ENCODE measurements at regions not wholly inside any gene's neighbourhood (a gene's known extent, or its start where the extent isn't known, plus 50 kb on each side); places are given as distances from the start of the nearest gene placed in this dataset.

- DNase-seq (ENCODE audit: low read depth in 1 of 2, low spot score in 1 of 2) (no peak), ATAC-seq (no peak), FAIRE-seq (no peak)
- TF ChIP-seq POLR2A (IDR thresholded peaks at IDR 0.05; ENCODE audit: low read length) = no peak
- no peak for TF ChIP-seq TP53 (CRISPR knock-in tag; IDR thresholded peaks at IDR 0.05)
- TF ChIP-seq MAZ (IDR thresholded peaks at IDR 0.05; ENCODE audit: borderline replicate concordance, low read depth, low read length) = no peak
- no peak for TF ChIP-seq RCOR1 (IDR thresholded peaks at IDR 0.05; ENCODE audit: low read depth, low read length)
- no peak for TF ChIP-seq MAFK (IDR thresholded peaks at IDR 0.05; ENCODE audit: partially characterized antibody)
- no peak for TF ChIP-seq CTCF (IDR thresholded peaks at IDR 0.05)
- no peak for TF ChIP-seq FOSL2 (IDR thresholded peaks at IDR 0.05)
- TF ChIP-seq FOSL2 (CRISPR knock-in tag; IDR thresholded peaks at IDR 0.05) = no peak
- TF ChIP-seq SMC3 (IDR thresholded peaks at IDR 0.05) = no peak
- no peak for TF ChIP-seq HMGXB4 (CRISPR knock-in tag; IDR thresholded peaks at IDR 0.05; ENCODE audit: borderline replicate concordance)
- no peak for TF ChIP-seq FOSB (CRISPR knock-in tag; IDR thresholded peaks at IDR 0.05)
- TF ChIP-seq ZNF302 (CRISPR knock-in tag; IDR thresholded peaks at IDR 0.05) = no peak
- TF ChIP-seq NFE2L2 (conservative IDR thresholded peaks at IDR 0.05; ENCODE audit: low read length) = no peak
- TF ChIP-seq ELK1 (IDR thresholded peaks at IDR 0.05; ENCODE audit: low read depth, low read length) = no peak
- no peak for TF ChIP-seq ZC3H11A (IDR thresholded peaks at IDR 0.05)
- TF ChIP-seq HOXB5 (CRISPR knock-in tag; IDR thresholded peaks at IDR 0.05) = no peak
- no peak for TF ChIP-seq ESRRA (IDR thresholded peaks at IDR 0.05; ENCODE audit: borderline replicate concordance, low read length)
- no peak for TF ChIP-seq NPAS2 (CRISPR knock-in tag; IDR thresholded peaks at IDR 0.05; ENCODE audit: borderline replicate concordance)
- no peak for TF ChIP-seq ATOH8 (CRISPR knock-in tag; IDR thresholded peaks at IDR 0.05; ENCODE audit: low read depth)
- no peak overlapping the region for H3K4me2 ChIP-seq
- 0 out of 3 replicates have a peak, but pooled peaks cover 8% of the 10 kb centered on the region for H3K9me3 ChIP-seq
- H3K27ac ChIP-seq = no peak overlapping the region
- 57% methylated on average over 2 of the region's 2 CpGs for WGBS (ENCODE audit: missing lambda C conversion rate)
- H3K4me1 ChIP-seq = no peaks in the 10 kb centered on the region
- H3K4me3 ChIP-seq = no peak overlapping the region
- ChIA-PET CTCF (no interaction called here), POLR2A (no interaction called here)
Measured at GRCh38 chr12:14243941-14244340, 121.5 kb upstream of the ATF7IP start.

GRCh38 chr12:14244876-14245669 is 120.4 kb upstream of the ATF7IP start:
- DNase-seq (ENCODE audit: low read depth in 1 of 2, low spot score in 1 of 2) (no peak), FAIRE-seq (peak; percentile 28), ATAC-seq (no peak)
- ChIA-PET CTCF (interaction anchor here (0.9 kb wide), 1 partner anchor 10 kb away, joined by 3 read pairs; no protein-coding TSS in a partner anchor), POLR2A (no interaction called here)
- Histone ChIP-seq H3K4me2 (no peak overlapping the region), H3K9me3 (0 out of 3 replicates have a peak, but pooled peaks cover 8% of the 10 kb centered on the region), H3K4me1 (no peaks in the 10 kb centered on the region), H3K27ac (no peak overlapping the region), H3K4me3 (no peak overlapping the region)
- 29% methylated on average over 3 of the region's 3 CpGs for WGBS (ENCODE audit: missing lambda C conversion rate)
- TF ChIP-seq CBX2 (IDR thresholded peaks at IDR 0.05; ENCODE audit: borderline replicate concordance, low read depth) (no peak), ATOH8 (CRISPR knock-in tag; IDR thresholded peaks at IDR 0.05; ENCODE audit: low read depth) (no peak), RAD21 (conservative IDR thresholded peaks at IDR 0.05 in 1 of 2, IDR thresholded peaks at IDR 0.05 in 1 of 2) (no peak)
